Thoracic aorta (tissue), 2 donors: ENCODE measurements at regions not wholly inside any gene's neighbourhood (a gene's known extent, or its start where the extent isn't known, plus 50 kb on each side); places are given as distances from the start of the nearest gene placed in this dataset.

Experiments
- ATAC-seq: fragments of 150-250 bp; one replicate; pipeline ENCODE4 v1.8.0; 2017; ENCODE audit warnings: low read depth; ENCODE audit not compliant: insufficient number of reproducible peaks, low FRiP score
- DNase-seq: peaks from one replicate; pipeline ENCODE4 v3.0.0-alpha.2; 2020; ENCODE audit warnings: low spot score
- H3K27ac ChIP-seq, 2 donors: fragments of 200-600 bp; sonication (generic); 1 replicate in 1 of 2; 2 replicates in 1 of 2; pipeline ENCODE4 v1.5.1; 2016; ENCODE audit warnings: mild to moderate bottlenecking in 2 of 2, moderate library complexity in 2 of 2
- H3K27me3 ChIP-seq: fragments of 200-600 bp; sonication (generic); replicated peaks from 2 replicates; pipeline ENCODE4 v1.6.0; 2016; ENCODE audit warnings: mild to moderate bottlenecking; ENCODE audit not compliant: insufficient read depth
- H3K36me3 ChIP-seq: fragments of 200-600 bp; sonication (generic); one replicate; pipeline ENCODE4 v1.5.1; 2016
- H3K4me1 ChIP-seq, 2 donors: fragments of 200-600 bp; sonication (generic); 1 replicate in 1 of 2; 2 replicates in 1 of 2; pipeline versions ENCODE4 v1.5.1 to v1.6.0; 2016; ENCODE audit warnings: low read depth in 2 of 2, mild to moderate bottlenecking in 1 of 2; ENCODE audit not compliant: control insufficient read depth in 1 of 2
- H3K4me3 ChIP-seq: fragments of 200-600 bp; sonication (generic); 2 replicates; pipeline ENCODE4 v1.5.1; 2016; ENCODE audit warnings: mild to moderate bottlenecking
- H3K9me3 ChIP-seq: fragments of 200-600 bp; sonication (generic); 2 replicates; pipeline ENCODE4 v1.5.1; 2016
- CTCF ChIP-seq: fragments of 200-600 bp; sonication (generic); IDR thresholded peaks from one replicate; pipeline ENCODE4 v1.5.1; 2019; ENCODE audit warnings: antibody characterized with exemption

DNA sequence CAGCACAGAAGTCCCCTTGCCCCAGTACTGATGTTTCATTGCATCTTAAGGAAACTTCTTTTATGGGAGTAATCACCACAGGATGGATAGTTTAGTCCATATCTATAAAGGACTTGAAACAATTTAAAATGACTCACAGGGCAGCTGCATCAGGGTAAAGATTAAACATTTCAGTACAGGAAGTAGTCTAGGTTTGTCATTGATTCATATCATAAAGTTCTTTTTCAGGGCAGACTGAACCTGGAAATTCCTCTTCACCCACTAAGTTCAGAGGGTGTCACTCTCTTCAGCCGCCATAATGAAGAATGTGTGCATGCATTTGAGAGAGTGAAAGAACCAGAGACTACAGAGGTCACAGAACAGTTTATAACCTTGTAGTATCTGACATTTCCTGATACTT is 296.3 kb upstream of the JAG1 start:
- no peaks in the 10 kb centered on the region for H3K27me3 ChIP-seq
- TF ChIP-seq CTCF: no peak
- ATAC-seq: no peak
- peaks cover 0 to 10% of the 10 kb centered on the region in 2 donors for H3K4me1 ChIP-seq
- H3K27ac ChIP-seq: no peak overlapping the region
- H3K36me3 ChIP-seq: no peaks in the 10 kb centered on the region
- DNase-seq: no peak
- no peaks in the 10 kb centered on the region for H3K9me3 ChIP-seq
- no peak overlapping the region for H3K4me3 ChIP-seq

DNA sequence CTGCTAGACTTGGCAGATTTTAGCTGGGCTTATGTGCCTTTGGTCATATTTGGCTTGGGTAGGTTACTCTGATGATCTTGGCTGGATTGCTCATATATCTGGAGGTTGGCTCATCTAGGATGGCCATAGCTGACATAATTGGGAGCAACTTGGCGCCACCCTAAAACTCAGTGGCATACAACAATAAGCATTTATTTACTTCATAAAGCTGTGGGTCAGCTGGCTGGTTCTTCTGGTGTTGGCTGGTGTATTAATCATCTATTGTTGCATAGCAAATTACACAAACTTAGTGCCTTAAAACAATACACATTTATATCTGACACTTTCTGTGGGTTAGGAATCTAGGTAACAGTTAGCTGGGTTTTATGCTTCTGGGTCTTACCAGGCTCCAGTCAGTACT is 297.3 kb upstream of the JAG1 start:
- no peak overlapping the region for H3K4me3 ChIP-seq
- H3K4me1 ChIP-seq: peaks cover 0 to 10% of the 10 kb centered on the region in 2 donors
- TF ChIP-seq CTCF: no peak
- H3K27ac ChIP-seq: no peak overlapping the region
- DNase-seq (no peak), ATAC-seq (no peak)
- no peaks in the 10 kb centered on the region for H3K9me3 ChIP-seq
- no peaks in the 10 kb centered on the region for H3K27me3 ChIP-seq
- no peaks in the 10 kb centered on the region for H3K36me3 ChIP-seq

DNA sequence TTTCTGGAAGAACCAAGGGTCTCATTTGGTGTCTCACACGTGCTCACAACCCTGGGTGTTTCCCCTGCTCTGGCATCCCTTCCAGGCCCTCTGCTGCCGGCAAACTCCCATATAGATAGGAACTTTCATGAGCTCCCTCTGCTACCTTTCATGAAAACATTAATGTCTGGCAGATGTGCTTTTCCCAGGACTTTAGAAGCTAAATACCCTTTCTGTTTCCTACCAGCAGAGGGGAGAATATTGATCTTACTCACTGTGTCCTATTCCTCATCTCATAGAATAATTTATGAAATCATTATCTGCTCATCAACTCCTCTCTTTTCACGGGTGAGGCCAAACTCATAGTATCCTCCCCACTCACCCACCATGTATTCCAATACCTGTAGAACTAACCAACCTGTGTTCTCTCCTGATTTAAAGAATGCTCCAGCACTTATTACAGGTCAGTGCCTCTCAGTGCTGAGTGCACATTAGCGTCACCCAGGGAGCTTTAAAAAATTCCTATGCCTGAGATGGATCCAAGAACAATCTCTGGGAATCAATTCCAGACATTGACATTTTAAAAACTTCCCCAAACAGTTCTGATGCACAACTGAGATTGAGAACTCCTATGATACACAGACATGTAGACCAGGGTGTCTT is 298.5 kb upstream of the JAG1 start:
- Histone ChIP-seq H3K27ac (no peak overlapping the region), H3K4me3 (no peak overlapping the region), H3K36me3 (no peaks in the 10 kb centered on the region), H3K4me1 (peaks cover 0 to 10% of the 10 kb centered on the region in 2 donors), H3K9me3 (no peaks in the 10 kb centered on the region), H3K27me3 (no peaks in the 10 kb centered on the region)
- ATAC-seq (no peak), DNase-seq (no peak)
- TF ChIP-seq CTCF: no peak

DNA sequence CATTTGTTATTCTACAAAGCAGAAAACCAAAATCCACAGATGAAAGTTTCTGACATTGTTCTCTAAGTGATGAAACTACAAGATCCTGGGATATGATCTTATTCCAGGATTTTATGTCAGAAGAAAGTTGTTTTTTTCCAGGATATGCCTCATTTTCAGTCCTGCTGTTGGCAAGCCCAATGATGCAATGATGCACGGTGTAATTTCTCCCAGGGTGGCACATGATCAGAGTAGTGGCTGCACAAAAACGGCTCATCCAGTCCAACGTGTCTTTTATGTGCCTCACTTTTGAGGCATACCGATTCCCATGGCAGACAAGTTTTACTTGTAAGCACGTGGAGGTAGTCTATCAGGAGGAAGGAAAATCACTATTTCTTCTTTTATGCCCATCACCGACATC is 302.3 kb upstream of the JAG1 start:
- H3K4me3 ChIP-seq: no peak overlapping the region
- ATAC-seq (no peak), DNase-seq (no peak)
- no peak for TF ChIP-seq CTCF
- no peaks in the 10 kb centered on the region for H3K9me3 ChIP-seq
- H3K27me3 ChIP-seq: no peaks in the 10 kb centered on the region
- peaks cover 4 to 14% of the 10 kb centered on the region in 2 donors for H3K4me1 ChIP-seq
- no peak overlapping the region for H3K27ac ChIP-seq
- no peaks in the 10 kb centered on the region for H3K36me3 ChIP-seq

GRCh38 chr20:10978019-10978702 is 304.4 kb upstream of the JAG1 start:
- Histone ChIP-seq H3K36me3 (no peaks in the 10 kb centered on the region), H3K27me3 (no peaks in the 10 kb centered on the region), H3K27ac (no peak overlapping the region), H3K9me3 (no peaks in the 10 kb centered on the region), H3K4me3 (no peak overlapping the region), H3K4me1 (peaks cover 16 to 28% of the 10 kb centered on the region in 2 donors)
- ATAC-seq (no peak), DNase-seq (no peak)
- TF ChIP-seq CTCF: no peak
